HFFc6 (cell line): ENCODE measurements at regions not wholly inside any gene's neighbourhood (a gene's known extent, or its start where the extent isn't known, plus 50 kb on each side); places are given as distances from the start of the nearest gene placed in this dataset.
"Not testable (repeated sequence)": the region's sequence is repeated elsewhere in the genome, so short reads cannot be mapped to it uniquely, and the experiment has no call there.

Source experiments
- DNase-seq: peaks from one replicate; pipeline ENCODE4 v3.0.0-alpha.2; 2018
- H3K27ac Mint-ChIP-seq: 2 replicates; pipeline ENCODE4 v1.8.0; 2020; ENCODE audit warnings: mild to moderate bottlenecking, mixed read lengths
- H3K27me3 Mint-ChIP-seq: 2 replicates; pipeline ENCODE4 v1.8.0; 2021; ENCODE audit warnings: mild to moderate bottlenecking, moderate library complexity, mixed read lengths; ENCODE audit not compliant: insufficient read depth
- H3K36me3 Mint-ChIP-seq: 2 replicates; pipeline ENCODE4 v1.8.0; 2021; ENCODE audit warnings: low read depth, mixed read lengths
- H3K4me1 Mint-ChIP-seq: 2 replicates; pipeline ENCODE4 v1.8.0; 2020; ENCODE audit warnings: low read depth, mixed read lengths
- H3K4me3 Mint-ChIP-seq: 2 replicates; pipeline ENCODE4 v1.8.0; 2020; ENCODE audit warnings: mild to moderate bottlenecking, moderate library complexity, mixed read lengths
- H3K9me3 Mint-ChIP-seq: 2 replicates; pipeline ENCODE4 v1.8.0; 2020; ENCODE audit warnings: mild to moderate bottlenecking, mixed read lengths
- TF ChIP-seq, protein P1 (sequence below): fragments of 200-600 bp; sonication (generic); IDR thresholded peaks from 2 replicates; pipeline ENCODE4 v1.5.0; 2021; ENCODE audit warnings: antibody characterized with exemption, mild to moderate bottlenecking

- Mint-ChIP-seq H3K9me3 (peaks cover under 1% of the 10 kb centered on the region), H3K27ac (no peak overlapping the region), H3K4me1 (peaks cover 90% of the 10 kb centered on the region), H3K4me3 (no peak overlapping the region), H3K36me3 (peaks cover 28% of the 10 kb centered on the region), H3K27me3 (peaks cover under 1% of the 10 kb centered on the region)
- peak; percentile 34 for DNase-seq
- TF ChIP-seq, protein P1, sequence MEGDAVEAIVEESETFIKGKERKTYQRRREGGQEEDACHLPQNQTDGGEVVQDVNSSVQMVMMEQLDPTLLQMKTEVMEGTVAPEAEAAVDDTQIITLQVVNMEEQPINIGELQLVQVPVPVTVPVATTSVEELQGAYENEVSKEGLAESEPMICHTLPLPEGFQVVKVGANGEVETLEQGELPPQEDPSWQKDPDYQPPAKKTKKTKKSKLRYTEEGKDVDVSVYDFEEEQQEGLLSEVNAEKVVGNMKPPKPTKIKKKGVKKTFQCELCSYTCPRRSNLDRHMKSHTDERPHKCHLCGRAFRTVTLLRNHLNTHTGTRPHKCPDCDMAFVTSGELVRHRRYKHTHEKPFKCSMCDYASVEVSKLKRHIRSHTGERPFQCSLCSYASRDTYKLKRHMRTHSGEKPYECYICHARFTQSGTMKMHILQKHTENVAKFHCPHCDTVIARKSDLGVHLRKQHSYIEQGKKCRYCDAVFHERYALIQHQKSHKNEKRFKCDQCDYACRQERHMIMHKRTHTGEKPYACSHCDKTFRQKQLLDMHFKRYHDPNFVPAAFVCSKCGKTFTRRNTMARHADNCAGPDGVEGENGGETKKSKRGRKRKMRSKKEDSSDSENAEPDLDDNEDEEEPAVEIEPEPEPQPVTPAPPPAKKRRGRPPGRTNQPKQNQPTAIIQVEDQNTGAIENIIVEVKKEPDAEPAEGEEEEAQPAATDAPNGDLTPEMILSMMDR, result no peak
Observed at GRCh38 chr7:110539216-110539615, 551.7 kb upstream of the LRRN3 start.

DNA sequence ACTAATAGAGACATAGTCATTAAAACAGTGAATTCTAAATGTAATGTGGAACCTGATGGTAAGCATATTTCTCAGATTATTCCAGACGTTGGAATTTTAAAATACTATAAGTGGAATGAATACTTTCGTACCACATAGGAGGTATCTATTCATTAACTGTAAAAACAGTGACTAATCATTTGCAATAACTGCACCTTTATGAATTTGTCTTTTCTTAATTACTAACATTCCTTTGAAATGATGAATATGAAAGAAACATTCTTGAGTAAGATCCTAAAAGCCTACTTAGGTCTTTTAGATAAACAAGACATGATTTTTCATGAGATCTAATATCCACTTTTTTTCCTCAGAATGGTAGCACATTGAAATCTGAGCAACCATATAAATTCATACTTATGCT, 549.0 kb upstream of the LRRN3 start:
- peaks cover 28% of the 10 kb centered on the region for H3K9me3 Mint-ChIP-seq

GRCh38 chr7:110544194-110544593, 546.7 kb upstream of the LRRN3 start:
- no peaks in the 10 kb centered on the region for H3K27me3 Mint-ChIP-seq
- peak overlapping the region; percentile 75 for H3K27ac Mint-ChIP-seq
- DNase-seq, result peak; percentile 50
- peaks cover 28% of the 10 kb centered on the region for H3K9me3 Mint-ChIP-seq
- TF ChIP-seq, protein P1, result no peak
- H3K4me1 Mint-ChIP-seq, result peaks cover 94% of the 10 kb centered on the region
- H3K36me3 Mint-ChIP-seq, result peaks cover 37% of the 10 kb centered on the region
- H3K4me3 Mint-ChIP-seq, result peak overlapping the region; percentile 30; the same call in 1 of the 2 replicates

More for the DNA sequence above, 549.0 kb upstream of the LRRN3 start:
- peaks cover 98% of the 10 kb centered on the region for H3K4me1 Mint-ChIP-seq
- H3K27me3 Mint-ChIP-seq, result no peaks in the 10 kb centered on the region
- TF ChIP-seq, protein P1, result no peak
- H3K4me3 Mint-ChIP-seq, result no peak overlapping the region
- H3K36me3 Mint-ChIP-seq, result peaks cover 50% of the 10 kb centered on the region
- peak; percentile 50 for DNase-seq
- H3K27ac Mint-ChIP-seq, result peak overlapping the region; percentile 81

GRCh38 chr7:110548372-110548771, 542.6 kb upstream of the LRRN3 start:
- Mint-ChIP-seq H3K9me3 (peaks cover 40% of the 10 kb centered on the region), H3K27ac (peak overlapping the region; percentile 77), H3K4me1 (peaks cover 53% of the 10 kb centered on the region), H3K36me3 (peaks cover 49% of the 10 kb centered on the region), H3K27me3 (no peaks in the 10 kb centered on the region; the same call in 1 of the 2 replicates), H3K4me3 (no peak overlapping the region)
- DNase-seq, result peak; percentile 15
- TF ChIP-seq, protein P1, result no peak

DNA sequence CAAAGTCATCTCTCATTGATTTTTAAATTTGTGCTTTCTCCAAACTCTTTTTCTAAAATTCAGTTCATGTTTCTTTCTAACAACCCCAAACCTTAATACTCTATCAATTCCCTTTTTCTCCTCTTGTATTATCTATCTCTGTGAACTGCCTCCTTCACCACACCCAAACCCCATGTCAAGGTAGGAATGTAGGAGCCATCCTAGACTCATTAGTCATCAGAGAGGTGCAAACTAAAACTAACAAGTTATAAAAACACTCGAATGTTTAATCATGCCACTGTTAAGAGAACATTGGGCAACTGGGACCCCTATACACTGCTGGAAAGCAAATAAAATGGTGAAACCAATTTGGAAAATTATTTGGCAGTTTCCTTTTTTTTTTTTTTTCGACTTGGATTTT, 533.8 kb upstream of the LRRN3 start:
- peaks cover 10% of the 10 kb centered on the region; the same call in 1 of the 2 replicates for H3K9me3 Mint-ChIP-seq
- no peak for DNase-seq
- H3K27me3 Mint-ChIP-seq, result no peaks in the 10 kb centered on the region; the same call in 1 of the 2 replicates
- TF ChIP-seq, protein P1, result no peak
- H3K4me3 Mint-ChIP-seq, result no peak overlapping the region
- H3K36me3 Mint-ChIP-seq, result peaks cover 10% of the 10 kb centered on the region; the same call in 1 of the 2 replicates
- H3K27ac Mint-ChIP-seq, result no peak overlapping the region
- H3K4me1 Mint-ChIP-seq, result no peaks in the 10 kb centered on the region; the same call in 1 of the 2 replicates

DNA sequence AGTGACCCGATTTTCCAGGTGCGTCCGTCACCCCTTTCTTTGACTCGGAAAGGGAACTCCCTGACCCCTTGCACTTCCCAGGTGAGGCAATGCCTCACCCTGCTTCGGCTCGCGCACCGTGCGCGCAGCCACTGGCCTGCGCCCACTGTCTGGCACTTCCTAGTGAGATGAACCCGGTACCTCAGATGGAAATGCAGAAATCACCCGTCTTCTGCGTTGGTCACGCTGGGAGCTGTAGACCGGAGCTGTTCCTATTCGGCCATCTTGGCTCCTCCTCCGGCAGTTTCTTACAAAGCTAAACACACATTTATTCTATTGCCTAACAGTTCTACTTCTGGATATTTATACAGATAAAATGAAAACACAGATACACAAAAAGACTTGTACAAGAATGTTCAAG, 527.6 kb upstream of the LRRN3 start:
- not testable (repeated sequence) for H3K9me3 Mint-ChIP-seq, H3K27ac Mint-ChIP-seq, H3K36me3 Mint-ChIP-seq, H3K4me3 Mint-ChIP-seq, H3K27me3 Mint-ChIP-seq, DNase-seq, H3K4me1 Mint-ChIP-seq
